Breast epithelium (tissue), 3 donors: ENCODE measurements at regions not wholly inside any gene's neighbourhood (a gene's known extent, or its start where the extent isn't known, plus 50 kb on each side); places are given as distances from the start of the nearest gene placed in this dataset.

Experiments used
- CTCF ChIP-seq, 3 donors: fragments of 450-650 bp; IDR thresholded peaks; one replicate each; pipeline ENCODE4 v1.5.1; 2016 to 2017; ENCODE audit warnings: antibody characterized with exemption in 3 of 3, mild to moderate bottlenecking in 3 of 3, moderate library complexity in 3 of 3
- POLR2A ChIP-seq: fragments of 450-650 bp; IDR thresholded peaks from one replicate; pipeline ENCODE4 v1.6.1; 2016; ENCODE audit warnings: antibody characterized with exemption, mild to moderate bottlenecking, moderate library complexity

DNA sequence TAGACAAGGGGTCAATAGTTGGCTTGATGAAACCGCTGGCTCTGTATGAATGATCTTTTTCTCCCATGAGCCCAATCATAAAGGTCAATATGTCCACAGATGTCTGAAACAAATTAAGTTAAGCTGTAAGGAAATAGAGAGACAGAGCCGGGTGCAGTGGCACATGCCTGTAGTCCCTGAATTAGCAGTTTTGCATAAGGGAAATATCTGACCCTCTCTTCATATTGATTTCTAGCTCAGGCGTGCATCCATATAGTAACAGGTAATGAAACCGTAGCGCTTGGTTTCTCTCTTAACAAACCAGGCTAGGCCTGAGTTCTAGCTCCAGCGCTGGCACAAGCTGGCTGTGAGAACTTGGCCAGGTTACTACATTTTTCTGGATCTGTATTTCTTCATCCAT is 118.1 kb upstream of the ERCC6L2 start:
- no peak for TF ChIP-seq POLR2A
- no peak for TF ChIP-seq CTCF (IDR thresholded peaks at IDR 0.05)
